ENCODE measurements at regions not wholly inside any gene's neighbourhood (a gene's known extent, or its start where the extent isn't known, plus 50 kb on each side); places are given as distances from the start of the nearest gene placed in this dataset.

- no peak for DNase-seq (ENCODE audit: low spot score)
Observed at GRCh38 chr2:238635647-238636051, 208.9 kb downstream of the ASB1 start.

- no peak for DNase-seq (ENCODE audit: low spot score)
Observed at GRCh38 chr2:238636269-238637073, 209.7 kb downstream of the ASB1 start.

- no peak for DNase-seq (ENCODE audit: low spot score)
Observed at GRCh38 chr2:238638100-238638981, 209.5 kb upstream of the TWIST2 start.

- DNase-seq (ENCODE audit: low spot score) = no peak
Observed at GRCh38 chr2:238638982-238639628, 208.8 kb upstream of the TWIST2 start.

- no peak for DNase-seq (ENCODE audit: low spot score)
Observed at GRCh38 chr2:238640486-238640885, 207.4 kb upstream of the TWIST2 start.

- no peak for DNase-seq (ENCODE audit: low spot score)
Observed at GRCh38 chr2:238642973-238643372, 204.9 kb upstream of the TWIST2 start.

- no peak for DNase-seq (ENCODE audit: low spot score)
Observed at GRCh38 chr2:238643400-238643907, 204.4 kb upstream of the TWIST2 start.

- no peak for DNase-seq (ENCODE audit: low spot score)
Observed at GRCh38 chr2:238644095-238645081, 203.5 kb upstream of the TWIST2 start.

- DNase-seq (ENCODE audit: low spot score) = no peak
Observed at GRCh38 chr2:238645095-238645494, 202.8 kb upstream of the TWIST2 start.

GRCh38 chr2:238645716-238646115 lies 202.2 kb upstream of the TWIST2 start:
- no peak for DNase-seq (ENCODE audit: low spot score)

- DNase-seq (ENCODE audit: low spot score) = no peak
Observed at GRCh38 chr2:238646281-238646680, 201.6 kb upstream of the TWIST2 start.

GRCh38 chr2:238646803-238647202 lies 201.1 kb upstream of the TWIST2 start:
- no peak for DNase-seq (ENCODE audit: low spot score)

GRCh38 chr2:238649123-238649522 lies 198.8 kb upstream of the TWIST2 start:
- DNase-seq (ENCODE audit: low spot score) = no peak

- DNase-seq (ENCODE audit: low spot score) = no peak
Observed at GRCh38 chr2:238649936-238650518, 197.9 kb upstream of the TWIST2 start.

GRCh38 chr2:238650536-238650935 lies 197.3 kb upstream of the TWIST2 start:
- DNase-seq (ENCODE audit: low spot score) = peak; percentile 22

- DNase-seq (ENCODE audit: low spot score) = peak; percentile 24
Observed at GRCh38 chr2:238651306-238652052, 196.4 kb upstream of the TWIST2 start.

- peak; percentile 29 for DNase-seq (ENCODE audit: low spot score)
Observed at GRCh38 chr2:238652053-238652770, 195.7 kb upstream of the TWIST2 start.

- peak; percentile 20 for DNase-seq (ENCODE audit: low spot score)
Observed at GRCh38 chr2:238652771-238653157, 195.1 kb upstream of the TWIST2 start.

GRCh38 chr2:238653431-238654109 lies 194.3 kb upstream of the TWIST2 start:
- peak; percentile 50 for DNase-seq (ENCODE audit: low spot score)
